ENCODE measurements at regions not wholly inside any gene's neighbourhood (a gene's known extent, or its start where the extent isn't known, plus 50 kb on each side); places are given as distances from the start of the nearest gene placed in this dataset.
A peak's percentile ranks its signal among the peaks of the same experiment; 100 is the strongest.

DNA sequence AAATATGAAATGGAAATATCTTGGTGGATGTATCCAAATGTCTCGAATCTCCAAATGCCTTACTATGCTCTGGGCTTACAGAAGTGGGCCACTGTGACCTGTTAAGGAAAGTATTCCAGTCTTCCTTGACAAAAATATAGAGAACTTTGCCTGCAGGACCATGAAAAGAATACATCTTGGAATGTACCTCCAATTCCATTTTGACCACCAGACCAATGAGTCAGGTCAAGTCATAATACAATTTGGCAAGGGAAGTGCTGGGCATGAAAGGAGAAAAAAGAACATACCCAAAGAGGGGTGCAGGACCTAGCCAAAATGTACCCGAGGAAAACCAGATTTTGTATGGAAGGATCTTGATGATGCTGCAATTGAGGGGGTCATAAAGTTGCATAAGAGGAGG lies 1153.7 kb upstream of the GOT2 start:
- TF ChIP-seq, protein P1, sequence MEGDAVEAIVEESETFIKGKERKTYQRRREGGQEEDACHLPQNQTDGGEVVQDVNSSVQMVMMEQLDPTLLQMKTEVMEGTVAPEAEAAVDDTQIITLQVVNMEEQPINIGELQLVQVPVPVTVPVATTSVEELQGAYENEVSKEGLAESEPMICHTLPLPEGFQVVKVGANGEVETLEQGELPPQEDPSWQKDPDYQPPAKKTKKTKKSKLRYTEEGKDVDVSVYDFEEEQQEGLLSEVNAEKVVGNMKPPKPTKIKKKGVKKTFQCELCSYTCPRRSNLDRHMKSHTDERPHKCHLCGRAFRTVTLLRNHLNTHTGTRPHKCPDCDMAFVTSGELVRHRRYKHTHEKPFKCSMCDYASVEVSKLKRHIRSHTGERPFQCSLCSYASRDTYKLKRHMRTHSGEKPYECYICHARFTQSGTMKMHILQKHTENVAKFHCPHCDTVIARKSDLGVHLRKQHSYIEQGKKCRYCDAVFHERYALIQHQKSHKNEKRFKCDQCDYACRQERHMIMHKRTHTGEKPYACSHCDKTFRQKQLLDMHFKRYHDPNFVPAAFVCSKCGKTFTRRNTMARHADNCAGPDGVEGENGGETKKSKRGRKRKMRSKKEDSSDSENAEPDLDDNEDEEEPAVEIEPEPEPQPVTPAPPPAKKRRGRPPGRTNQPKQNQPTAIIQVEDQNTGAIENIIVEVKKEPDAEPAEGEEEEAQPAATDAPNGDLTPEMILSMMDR (conservative IDR thresholded peaks at IDR 0.05; ENCODE audit: low read depth, low read length): no peak
- no peak overlapping the region for H3K4me3 ChIP-seq (ENCODE audit: low read length)
- no peak for DNase-seq (ENCODE audit: low read depth)

DNA sequence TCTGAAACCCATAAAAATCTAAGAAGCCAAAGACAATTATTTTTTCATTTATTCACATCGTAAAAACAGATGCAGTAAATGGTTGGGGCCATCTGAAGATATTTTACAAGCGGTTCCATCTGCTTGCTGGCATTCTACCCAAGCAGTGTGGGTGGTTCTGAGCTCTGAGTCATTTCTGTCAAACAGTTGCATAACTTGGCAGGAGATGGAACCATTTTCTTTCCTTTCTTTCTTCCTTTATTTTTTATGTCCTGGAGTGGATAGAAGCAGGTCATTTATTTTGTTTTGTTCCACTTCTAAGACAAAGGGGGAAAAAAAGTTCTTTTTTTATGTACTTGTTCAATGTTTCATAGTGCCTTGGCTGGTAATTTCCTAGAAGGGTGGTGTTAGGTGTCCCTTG lies 1151.9 kb upstream of the GOT2 start:
- DNase-seq (ENCODE audit: low read depth): peak; percentile 50
- TF ChIP-seq, protein P1 (conservative IDR thresholded peaks at IDR 0.05; ENCODE audit: low read depth, low read length): no peak
- H3K4me3 ChIP-seq (ENCODE audit: low read length): no peak overlapping the region

DNA sequence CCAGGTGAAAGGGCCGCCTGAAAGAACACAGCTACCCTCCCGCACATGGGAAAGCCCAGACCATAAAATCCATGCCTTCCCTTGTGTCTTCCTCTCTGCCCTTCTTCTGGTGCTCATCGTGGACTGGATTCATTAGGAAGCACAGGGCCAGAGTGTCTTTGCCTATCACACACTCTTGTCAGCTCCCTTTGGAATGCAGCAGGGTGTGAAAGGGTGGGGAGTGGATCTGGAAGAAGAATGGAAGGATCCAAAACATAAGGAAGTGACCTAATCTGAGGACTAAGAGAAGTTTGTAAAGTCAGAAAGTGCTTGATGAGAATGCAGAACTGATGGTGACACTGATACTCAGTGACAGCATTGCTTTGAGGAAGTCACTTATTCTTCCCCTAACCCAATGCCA lies 1147.3 kb upstream of the GOT2 start:
- no peak for DNase-seq (ENCODE audit: low read depth)
- TF ChIP-seq, protein P1 (conservative IDR thresholded peaks at IDR 0.05; ENCODE audit: low read depth, low read length): no peak
- H3K4me3 ChIP-seq (ENCODE audit: low read length): no peak overlapping the region

DNA sequence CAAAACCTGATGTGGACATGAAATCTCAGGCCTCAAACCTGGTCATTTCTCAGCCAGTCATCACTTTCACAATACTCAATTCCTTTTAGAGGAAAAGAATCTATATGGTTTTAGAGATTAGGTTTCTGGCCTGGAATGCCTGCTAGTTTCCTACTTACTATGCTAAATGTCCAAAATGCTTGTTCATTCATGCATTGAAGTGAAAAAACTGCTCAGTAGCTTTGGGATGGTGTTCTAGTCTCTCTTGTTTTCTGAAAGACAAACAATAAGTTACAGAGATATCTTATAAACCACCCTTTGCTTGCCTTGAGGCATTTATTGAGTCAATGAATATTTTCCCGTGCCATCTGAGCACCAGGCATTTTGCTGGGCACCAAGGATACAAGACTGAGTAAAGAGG lies 1146.5 kb upstream of the GOT2 start:
- TF ChIP-seq, protein P1 (conservative IDR thresholded peaks at IDR 0.05; ENCODE audit: low read depth, low read length): no peak
- H3K4me3 ChIP-seq (ENCODE audit: low read length): no peak overlapping the region
- peak; percentile 32 for DNase-seq (ENCODE audit: low read depth)

DNA sequence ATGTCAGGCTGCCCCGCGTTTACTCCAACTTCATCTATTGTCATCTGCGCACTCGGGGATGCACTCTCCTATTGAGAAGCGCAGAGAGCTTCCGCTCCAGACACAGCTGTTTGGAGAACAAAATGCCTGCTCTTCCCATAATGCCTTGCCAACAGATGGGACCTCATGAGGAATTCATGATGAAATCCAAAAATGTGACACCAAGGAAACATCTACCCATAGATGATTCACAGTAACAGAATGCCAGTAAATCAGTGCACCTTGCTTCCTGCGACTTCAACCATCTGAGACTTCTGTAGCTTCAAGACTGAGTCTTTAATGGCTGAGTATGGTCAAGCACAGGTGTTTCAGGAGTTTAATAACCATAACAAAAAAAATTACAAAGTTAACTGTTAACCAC lies 1144.9 kb upstream of the GOT2 start:
- TF ChIP-seq, protein P1 (conservative IDR thresholded peaks at IDR 0.05; ENCODE audit: low read depth, low read length): no peak
- H3K4me3 ChIP-seq (ENCODE audit: low read length): no peak overlapping the region
- DNase-seq (ENCODE audit: low read depth): no peak

- TF ChIP-seq, protein P1 (conservative IDR thresholded peaks at IDR 0.05; ENCODE audit: low read depth, low read length): no peak
- peak; percentile 86 for DNase-seq (ENCODE audit: low read depth)
- no peak overlapping the region for H3K4me3 ChIP-seq (ENCODE audit: low read length)
Measured at GRCh38 chr16:59878479-59878878, 1144.4 kb upstream of the GOT2 start.

- DNase-seq (ENCODE audit: low read depth): no peak
- TF ChIP-seq, protein P1 (conservative IDR thresholded peaks at IDR 0.05; ENCODE audit: low read depth, low read length): no peak
- H3K4me3 ChIP-seq (ENCODE audit: low read length): no peak overlapping the region
Measured at GRCh38 chr16:59864981-59865666, 1131.0 kb upstream of the GOT2 start.
